Mucosa of descending colon (tissue), 3 donors: ENCODE measurements at regions not wholly inside any gene's neighbourhood (a gene's known extent, or its start where the extent isn't known, plus 50 kb on each side); places are given as distances from the start of the nearest gene placed in this dataset.

Source experiments
- ATAC-seq: fragments of 200-7000 bp; cut with Tn5 transposase; one replicate; pipeline ENCODE4 v1.9.1; 2020; ENCODE audit warnings: mild to moderate bottlenecking, moderate library complexity
- DNase-seq, 3 donors: peaks; one replicate each; pipeline ENCODE4 v3.0.0-alpha.2; 2020
- H3K36me3 ChIP-seq: fragments of 200-600 bp; one replicate; pipeline ENCODE4 v1.8.0; 2021; ENCODE audit warnings: low read depth, mild to moderate bottlenecking
- H3K4me1 ChIP-seq: fragments of 200-600 bp; one replicate; pipeline ENCODE4 v1.8.0; 2021; ENCODE audit warnings: low read depth, mild to moderate bottlenecking
- H3K4me3 ChIP-seq: fragments of 200-600 bp; one replicate; pipeline ENCODE4 v1.8.0; 2021; ENCODE audit warnings: mild to moderate bottlenecking
- H3K9me3 ChIP-seq: fragments of 200-600 bp; one replicate; pipeline ENCODE4 v1.8.0; 2021; ENCODE audit warnings: mild to moderate bottlenecking
- intact Hi-C, 2 donors: fragments of 100-400 bp; cut with DNase I in 1 of 2; cut with micrococcal nuclease in 1 of 2; formaldehyde crosslinking; loops; one replicate each; pipeline versions ENCODE4 v1.11.0 to v1.11.1; 2022; cut with DNase I, micrococcal nuclease
- TF ChIP-seq, protein P1 (sequence below): fragments of 200-600 bp; IDR thresholded peaks from one replicate; pipeline ENCODE4 v1.8.0; 2022; ENCODE audit warnings: antibody characterized with exemption, mild to moderate bottlenecking
- donor health status: DM: no; HTN: no; CAD: no; lungs with moderate emphysema.
- donor health status: DM: no; HTN: no; CAD: no.
- donor health status: DM: no; HTN: yes; CAD: no.

DNA sequence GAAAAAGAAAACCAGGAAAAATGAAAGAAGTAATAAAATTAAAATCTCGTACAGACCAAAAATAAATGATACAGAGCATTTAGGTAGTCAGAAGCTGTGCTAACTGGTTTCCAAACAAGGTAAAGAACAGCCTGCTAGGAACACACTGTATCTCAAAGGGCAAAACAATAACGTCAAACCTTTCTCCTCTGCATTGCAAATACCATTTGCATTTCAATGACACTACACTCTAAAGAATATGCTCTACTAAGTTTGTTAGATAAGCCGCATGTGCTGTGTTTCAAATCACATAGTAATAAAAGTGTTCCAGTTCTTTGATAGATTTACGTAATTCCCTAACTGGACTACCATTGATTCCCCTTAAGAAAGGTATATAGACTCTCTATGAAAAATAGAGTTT is 648.8 kb downstream of the PLA2G4A start:
- Histone ChIP-seq H3K36me3 (no peaks in the 10 kb centered on the region), H3K4me1 (no peaks in the 10 kb centered on the region), H3K4me3 (no peak overlapping the region), H3K9me3 (peaks cover 12% of the 10 kb centered on the region)
- DNase-seq (no peak), ATAC-seq (no peak)
- intact Hi-C loops: no loop called here
- TF ChIP-seq, protein P1, sequence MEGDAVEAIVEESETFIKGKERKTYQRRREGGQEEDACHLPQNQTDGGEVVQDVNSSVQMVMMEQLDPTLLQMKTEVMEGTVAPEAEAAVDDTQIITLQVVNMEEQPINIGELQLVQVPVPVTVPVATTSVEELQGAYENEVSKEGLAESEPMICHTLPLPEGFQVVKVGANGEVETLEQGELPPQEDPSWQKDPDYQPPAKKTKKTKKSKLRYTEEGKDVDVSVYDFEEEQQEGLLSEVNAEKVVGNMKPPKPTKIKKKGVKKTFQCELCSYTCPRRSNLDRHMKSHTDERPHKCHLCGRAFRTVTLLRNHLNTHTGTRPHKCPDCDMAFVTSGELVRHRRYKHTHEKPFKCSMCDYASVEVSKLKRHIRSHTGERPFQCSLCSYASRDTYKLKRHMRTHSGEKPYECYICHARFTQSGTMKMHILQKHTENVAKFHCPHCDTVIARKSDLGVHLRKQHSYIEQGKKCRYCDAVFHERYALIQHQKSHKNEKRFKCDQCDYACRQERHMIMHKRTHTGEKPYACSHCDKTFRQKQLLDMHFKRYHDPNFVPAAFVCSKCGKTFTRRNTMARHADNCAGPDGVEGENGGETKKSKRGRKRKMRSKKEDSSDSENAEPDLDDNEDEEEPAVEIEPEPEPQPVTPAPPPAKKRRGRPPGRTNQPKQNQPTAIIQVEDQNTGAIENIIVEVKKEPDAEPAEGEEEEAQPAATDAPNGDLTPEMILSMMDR: no peak

DNA sequence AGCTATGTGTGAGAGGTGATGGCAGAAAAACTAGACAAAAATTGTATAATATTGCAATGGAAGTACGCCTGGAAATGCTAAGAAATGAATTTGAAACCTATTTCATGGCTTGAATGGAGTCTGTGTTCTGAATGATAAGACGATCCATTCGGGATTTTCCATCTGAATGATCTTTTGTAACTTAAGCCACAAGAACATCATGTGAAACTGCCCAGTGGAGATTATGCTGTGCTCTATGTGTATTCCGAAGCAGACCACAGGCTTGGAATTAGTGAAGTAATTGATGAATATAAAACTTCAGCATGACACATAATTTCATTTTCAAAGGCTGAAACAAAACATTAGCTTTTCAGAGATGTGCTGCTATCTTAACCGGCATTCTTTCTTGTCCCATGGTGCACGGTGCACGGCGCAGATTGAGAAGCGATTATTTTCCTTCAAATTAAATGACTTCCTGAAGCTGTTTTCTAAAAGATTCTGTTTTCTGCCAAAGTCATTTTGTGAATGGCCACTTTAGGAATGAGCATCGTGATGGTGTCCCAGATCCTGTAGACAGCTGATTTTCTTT is 652.9 kb downstream of the PLA2G4A start:
- H3K9me3 ChIP-seq: peaks cover 9% of the 10 kb centered on the region
- DNase-seq (no peak), ATAC-seq (no peak)
- intact Hi-C loops: no loop called here
- no peaks in the 10 kb centered on the region for H3K4me1 ChIP-seq
- H3K36me3 ChIP-seq: no peaks in the 10 kb centered on the region
- TF ChIP-seq, protein P1: no peak
- H3K4me3 ChIP-seq: no peak overlapping the region

DNA sequence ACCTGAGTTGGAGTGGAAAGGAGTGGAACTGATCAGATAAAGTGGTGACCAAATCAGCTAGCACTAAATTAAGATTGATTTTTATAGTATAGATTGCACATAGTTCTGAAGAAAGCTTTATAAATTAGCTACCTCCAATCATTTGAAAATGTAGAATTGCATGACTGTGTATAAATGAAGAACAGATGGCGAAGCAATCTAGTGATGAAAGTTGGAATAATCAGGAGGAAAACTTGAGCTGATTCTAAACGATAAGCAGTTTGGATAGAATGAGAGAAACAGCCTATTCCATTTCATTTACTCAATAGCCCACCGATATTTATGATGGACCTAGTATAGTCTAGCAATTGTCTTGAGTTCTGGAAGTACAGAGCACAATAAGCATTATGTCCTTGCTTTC is 661.5 kb downstream of the PLA2G4A start:
- intact Hi-C loops: no loop called here
- no peak for ATAC-seq

DNA sequence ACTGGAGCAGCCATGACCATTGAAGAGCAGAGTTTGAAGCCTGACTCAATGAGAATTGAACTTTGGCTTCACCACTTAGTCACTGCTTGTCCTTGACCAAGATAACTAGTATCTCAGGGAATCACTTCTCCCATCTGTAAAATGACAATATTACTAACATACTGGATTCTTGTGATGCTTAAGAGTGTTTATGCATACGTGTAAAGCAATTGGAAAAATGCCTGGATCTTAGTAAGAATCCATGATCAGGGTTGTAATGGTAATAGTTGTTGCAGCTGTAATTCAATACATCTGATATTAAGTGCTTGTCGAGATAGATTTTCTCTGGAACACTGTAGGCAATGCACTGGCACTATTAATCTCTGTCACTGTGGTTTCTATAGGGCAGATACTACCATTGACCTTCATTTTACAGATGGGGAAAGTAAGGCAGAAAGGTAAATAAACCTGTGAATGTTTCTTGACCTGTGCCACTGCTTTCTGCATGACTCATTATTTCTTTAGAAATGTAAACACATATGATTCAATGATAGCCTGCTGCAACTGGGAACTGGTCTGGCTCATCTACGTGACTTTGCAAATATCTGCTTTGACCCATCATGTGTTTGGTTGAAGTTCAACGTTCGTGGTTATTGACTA is 662.5 kb downstream of the PLA2G4A start:
- Histone ChIP-seq H3K36me3 (no peaks in the 10 kb centered on the region), H3K4me1 (no peaks in the 10 kb centered on the region), H3K4me3 (no peak overlapping the region), H3K9me3 (peaks cover 8% of the 10 kb centered on the region)
- ATAC-seq: no peak
- TF ChIP-seq, protein P1: no peak
- DNase-seq: no peak
- intact Hi-C loops: no loop called here

More for the DNA sequence above, 661.5 kb downstream of the PLA2G4A start:
- no peaks in the 10 kb centered on the region for H3K36me3 ChIP-seq
- no peak overlapping the region for H3K4me3 ChIP-seq
- TF ChIP-seq, protein P1: no peak
- no peaks in the 10 kb centered on the region for H3K4me1 ChIP-seq
- DNase-seq: no peak
- H3K9me3 ChIP-seq: peaks cover 6% of the 10 kb centered on the region

DNA sequence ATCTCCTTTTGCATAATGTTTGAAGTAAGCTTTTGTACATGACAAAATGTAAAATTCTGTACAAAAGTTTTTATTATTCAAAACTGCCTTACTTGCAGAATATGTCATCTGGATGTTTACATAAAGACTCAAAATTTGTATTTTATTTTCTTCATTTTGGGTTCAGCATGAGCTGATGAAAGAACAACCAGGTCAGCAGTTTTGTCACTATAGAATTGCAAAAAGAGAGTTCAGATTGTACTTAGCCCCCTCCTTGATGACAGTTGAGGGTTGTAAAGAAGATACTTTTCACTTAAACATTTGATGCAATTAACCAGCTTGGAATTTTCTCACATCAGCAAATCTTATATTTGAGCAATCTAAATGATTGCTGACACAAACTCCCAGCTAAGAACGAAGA is 669.3 kb downstream of the PLA2G4A start:
- H3K4me1 ChIP-seq: no peaks in the 10 kb centered on the region
- TF ChIP-seq, protein P1: no peak
- intact Hi-C loops: no loop called here
- ATAC-seq (no peak), DNase-seq (no peak)
- H3K9me3 ChIP-seq: peaks cover 12% of the 10 kb centered on the region
- H3K36me3 ChIP-seq: no peaks in the 10 kb centered on the region
- no peak overlapping the region for H3K4me3 ChIP-seq
